Activated naive CD4-positive, alpha-beta T cell treated with anti-CD3 and anti-CD28 coated beads for 36 hours (primary cell): ENCODE measurements at regions not wholly inside any gene's neighbourhood (a gene's known extent, or its start where the extent isn't known, plus 50 kb on each side); places are given as distances from the start of the nearest gene placed in this dataset.
"Not testable (repeated sequence)": the region's sequence is repeated elsewhere in the genome, so short reads cannot be mapped to it uniquely, and the experiment has no call there.

Experiments used
- CTCF ChIA-PET: fragments of 350-600 bp; sonication (Branson Sonifier 250); formaldehyde crosslinking; loops from one replicate; lab custom pipeline; 2021; ENCODE audit warnings: antibody characterized with exemption; lab: Charles Lee
- DNase-seq: peaks from one replicate; pipeline ENCODE4 v3.0.0-alpha.2; 2020
- H3K27ac Mint-ChIP-seq: one replicate; pipeline ENCODE4 v1.8.0; 2021; ENCODE audit warnings: mild to moderate bottlenecking, mixed read lengths
- H3K27me3 Mint-ChIP-seq: one replicate; pipeline ENCODE4 v1.8.0; 2021; ENCODE audit warnings: low read depth, mixed read lengths
- H3K36me3 Mint-ChIP-seq: one replicate; pipeline ENCODE4 v1.8.0; 2021; ENCODE audit warnings: low read depth, mixed read lengths
- H3K4me1 Mint-ChIP-seq: one replicate; pipeline ENCODE4 v1.8.0; 2021; ENCODE audit warnings: low read depth, mixed read lengths
- H3K4me3 Mint-ChIP-seq: one replicate; pipeline ENCODE4 v1.8.0; 2021; ENCODE audit warnings: mild to moderate bottlenecking, moderate library complexity, mixed read lengths
- H3K9me3 Mint-ChIP-seq: one replicate; pipeline ENCODE4 v1.8.0; 2021; ENCODE audit warnings: mixed read lengths
- intact Hi-C: fragments of 100-400 bp; cut with micrococcal nuclease; formaldehyde crosslinking; loops from one replicate; pipeline ENCODE4 v1.15.1; 2023

GRCh38 chr7:66490979-66491378, 137.7 kb upstream of the KCTD7 start:
- DNase-seq, H3K27me3 Mint-ChIP-seq, CTCF ChIA-PET, H3K4me3 Mint-ChIP-seq, H3K9me3 Mint-ChIP-seq, H3K36me3 Mint-ChIP-seq, H3K27ac Mint-ChIP-seq: not testable (repeated sequence)
- intact Hi-C loops = loop anchor here (5.0 kb wide), 2 partner anchors 374 to 1699 kb away; partner anchors contain the start of gene ZNF138
- H3K4me1 Mint-ChIP-seq = peaks cover 11% of the 10 kb centered on the region

- intact Hi-C loops = loop anchor here (2.0 to 5.0 kb wide), 4 partner anchors 375 to 1700 kb away; partner anchors contain the start of genes GUSB, VKORC1L1 and ZNF138
- H3K36me3 Mint-ChIP-seq, H3K27me3 Mint-ChIP-seq, DNase-seq, CTCF ChIA-PET, H3K9me3 Mint-ChIP-seq: not testable (repeated sequence)
- Mint-ChIP-seq H3K4me1 (peaks cover 11% of the 10 kb centered on the region), H3K27ac (peak overlapping the region; percentile 93), H3K4me3 (peak overlapping the region; percentile 84)
Measured at GRCh38 chr7:66492405-66492804, 136.3 kb upstream of the KCTD7 start.

- no peaks in the 10 kb centered on the region for H3K27me3 Mint-ChIP-seq
- H3K27ac Mint-ChIP-seq = peak overlapping the region; percentile 93
- CTCF ChIA-PET = interaction anchor here (0.6 to 1.3 kb wide), 4 partner anchors 80 to 546 kb away, joined by 3 to 4 read pairs (median 4); no protein-coding TSS in a partner anchor
- DNase-seq = peak; percentile 96
- intact Hi-C loops = loop anchor here (1.0 to 5.0 kb wide), 15 partner anchors 80 to 1701 kb away; partner anchors contain the start of genes ASL, GUSB, KCTD7 and RABGEF1
- no peaks in the 10 kb centered on the region for H3K9me3 Mint-ChIP-seq
- peaks cover 10% of the 10 kb centered on the region for H3K36me3 Mint-ChIP-seq
- peaks cover 11% of the 10 kb centered on the region for H3K4me1 Mint-ChIP-seq
- H3K4me3 Mint-ChIP-seq = peak overlapping the region; percentile 84
Measured at GRCh38 chr7:66493235-66494205, 135.2 kb upstream of the KCTD7 start.

- H3K27ac Mint-ChIP-seq = no peak overlapping the region
- intact Hi-C loops = no loop called here
- peaks cover 8% of the 10 kb centered on the region for H3K36me3 Mint-ChIP-seq
- H3K4me1 Mint-ChIP-seq = peaks cover 11% of the 10 kb centered on the region
- H3K4me3 Mint-ChIP-seq = no peak overlapping the region
- no peak for DNase-seq
- no peaks in the 10 kb centered on the region for H3K9me3 Mint-ChIP-seq
- CTCF ChIA-PET = no interaction called here
- no peaks in the 10 kb centered on the region for H3K27me3 Mint-ChIP-seq
Measured at GRCh38 chr7:66497346-66497745, 131.3 kb upstream of the KCTD7 start.

GRCh38 chr7:66500087-66500486, 128.6 kb upstream of the KCTD7 start:
- peak; percentile 25 for DNase-seq
- H3K36me3 Mint-ChIP-seq = peaks cover 8% of the 10 kb centered on the region
- peaks cover 5% of the 10 kb centered on the region for H3K4me1 Mint-ChIP-seq
- intact Hi-C loops = no loop called here
- CTCF ChIA-PET = no interaction called here
- H3K9me3 Mint-ChIP-seq = no peaks in the 10 kb centered on the region
- H3K4me3 Mint-ChIP-seq = no peak overlapping the region
- no peak overlapping the region for H3K27ac Mint-ChIP-seq
- no peaks in the 10 kb centered on the region for H3K27me3 Mint-ChIP-seq

- H3K36me3 Mint-ChIP-seq = no peaks in the 10 kb centered on the region
- no peak overlapping the region for H3K4me3 Mint-ChIP-seq
- DNase-seq = no peak
- no peak overlapping the region for H3K27ac Mint-ChIP-seq
- CTCF ChIA-PET = interaction anchor here (0.6 kb wide), 1 partner anchor 134 kb away, joined by 3 read pairs; no protein-coding TSS in a partner anchor
- H3K27me3 Mint-ChIP-seq = no peaks in the 10 kb centered on the region
- H3K4me1 Mint-ChIP-seq = peaks cover 9% of the 10 kb centered on the region
- H3K9me3 Mint-ChIP-seq = no peaks in the 10 kb centered on the region
- intact Hi-C loops = no loop called here
Measured at GRCh38 chr7:66502230-66503035, 126.2 kb upstream of the KCTD7 start.

GRCh38 chr7:66503036-66503370, 125.7 kb upstream of the KCTD7 start:
- no peak overlapping the region for H3K27ac Mint-ChIP-seq
- H3K27me3 Mint-ChIP-seq = peaks cover 3% of the 10 kb centered on the region
- no peak overlapping the region for H3K4me3 Mint-ChIP-seq
- H3K9me3 Mint-ChIP-seq = no peaks in the 10 kb centered on the region
- DNase-seq = no peak
- intact Hi-C loops = no loop called here
- no peaks in the 10 kb centered on the region for H3K36me3 Mint-ChIP-seq
- CTCF ChIA-PET = no interaction called here
- peaks cover 9% of the 10 kb centered on the region for H3K4me1 Mint-ChIP-seq

GRCh38 chr7:66503551-66504031, 125.1 kb upstream of the KCTD7 start:
- no peak overlapping the region for H3K4me3 Mint-ChIP-seq
- DNase-seq = no peak
- peaks cover 3% of the 10 kb centered on the region for H3K27me3 Mint-ChIP-seq
- H3K27ac Mint-ChIP-seq = no peak overlapping the region
- intact Hi-C loops = no loop called here
- H3K9me3 Mint-ChIP-seq = no peaks in the 10 kb centered on the region
- CTCF ChIA-PET = no interaction called here
- H3K4me1 Mint-ChIP-seq = peaks cover 9% of the 10 kb centered on the region
- H3K36me3 Mint-ChIP-seq = no peaks in the 10 kb centered on the region

GRCh38 chr7:66504131-66504530, 124.5 kb upstream of the KCTD7 start:
- intact Hi-C loops = no loop called here
- DNase-seq = no peak
- H3K27ac Mint-ChIP-seq = no peak overlapping the region
- peaks cover 9% of the 10 kb centered on the region for H3K4me1 Mint-ChIP-seq
- no peaks in the 10 kb centered on the region for H3K9me3 Mint-ChIP-seq
- H3K4me3 Mint-ChIP-seq = no peak overlapping the region
- peaks cover 3% of the 10 kb centered on the region for H3K27me3 Mint-ChIP-seq
- H3K36me3 Mint-ChIP-seq = no peaks in the 10 kb centered on the region
- CTCF ChIA-PET = no interaction called here

- Mint-ChIP-seq H3K36me3 (no peaks in the 10 kb centered on the region), H3K4me1 (peaks cover 9% of the 10 kb centered on the region), H3K27ac (no peak overlapping the region), H3K27me3 (peaks cover 3% of the 10 kb centered on the region), H3K9me3 (no peaks in the 10 kb centered on the region), H3K4me3 (no peak overlapping the region)
- CTCF ChIA-PET = no interaction called here
- no peak for DNase-seq
- intact Hi-C loops = no loop called here
Measured at GRCh38 chr7:66505009-66505408, 123.7 kb upstream of the KCTD7 start.

GRCh38 chr7:66505531-66506451, 122.9 kb upstream of the KCTD7 start:
- CTCF ChIA-PET = interaction anchor here (0.7 to 0.8 kb wide), 2 partner anchors 15 to 98 kb away, joined by 3 read pairs; no protein-coding TSS in a partner anchor

More at GRCh38 chr7:66505531-66506451, 122.9 kb upstream of the KCTD7 start:
- no peak overlapping the region for H3K27ac Mint-ChIP-seq
- H3K4me3 Mint-ChIP-seq = peak overlapping the region; percentile 51
- DNase-seq = peak; percentile 38
- peaks cover 8% of the 10 kb centered on the region for H3K4me1 Mint-ChIP-seq
- intact Hi-C loops = no loop called here
- H3K36me3 Mint-ChIP-seq = no peaks in the 10 kb centered on the region
- peaks cover 3% of the 10 kb centered on the region for H3K27me3 Mint-ChIP-seq
- no peaks in the 10 kb centered on the region for H3K9me3 Mint-ChIP-seq
